ENCODE measurements at regions not wholly inside any gene's neighbourhood (a gene's known extent, or its start where the extent isn't known, plus 50 kb on each side); places are given as distances from the start of the nearest gene placed in this dataset.

- TF ChIP-seq CTCF (IDR thresholded peaks at IDR 0.05) = no peak
- no peak for TF ChIP-seq POLR2A (IDR thresholded peaks at IDR 0.05)
Observed at GRCh38 chr21:22115746-22116145, 1117.5 kb downstream of the NCAM2 start.

Data from right lobe of liver (tissue), 4 donors.